HG02870 (cell line): ENCODE measurements at regions not wholly inside any gene's neighbourhood (a gene's known extent, or its start where the extent isn't known, plus 50 kb on each side); places are given as distances from the start of the nearest gene placed in this dataset.
"Not testable (repeated sequence)": the region's sequence is repeated elsewhere in the genome, so short reads cannot be mapped to it uniquely, and the experiment has no call there.

Source experiments
- ATAC-seq: cut with Tn5 transposase; IDR thresholded peaks from one replicate; pipeline ENCODE4 v1.9.1; 2021; ENCODE audit warnings: mild to moderate bottlenecking, moderate library complexity; ENCODE audit not compliant: unreplicated experiment

GRCh38 chr4:173475751-173476150, 54.3 kb downstream of the HAND2 start:
- ATAC-seq: no peak

- ATAC-seq: no peak
These were observed 60.4 kb downstream of the HAND2 start for GRCh38 chr4:173469622-173470021.

- no peak for ATAC-seq
These were observed 61.7 kb downstream of the HAND2 start for GRCh38 chr4:173468314-173468713.

- ATAC-seq: no peak
These were observed 63.9 kb downstream of the HAND2 start for GRCh38 chr4:173466101-173466500.

GRCh38 chr4:173464481-173464880, 65.5 kb downstream of the HAND2 start:
- no peak for ATAC-seq

GRCh38 chr4:173463816-173464215, 64.9 kb upstream of the SCRG1 start:
- no peak for ATAC-seq

GRCh38 chr4:173461170-173461569, 62.3 kb upstream of the SCRG1 start:
- no peak for ATAC-seq

GRCh38 chr4:173459857-173460256, 60.9 kb upstream of the SCRG1 start:
- ATAC-seq: no peak

- no peak for ATAC-seq
These were observed 59.0 kb upstream of the SCRG1 start for GRCh38 chr4:173457893-173458292.

- ATAC-seq: not testable (repeated sequence)
These were observed 52.5 kb upstream of the SCRG1 start for GRCh38 chr4:173451435-173451834.

- no peak for ATAC-seq
These were observed 51.4 kb upstream of the SCRG1 start for GRCh38 chr4:173450281-173450680.

GRCh38 chr4:173449380-173449717, 50.4 kb upstream of the SCRG1 start:
- ATAC-seq: no peak

- peak; percentile 49 for ATAC-seq
These were observed 49.9 kb upstream of the SCRG1 start for GRCh38 chr4:173448608-173449379.
